ENCODE measurements at regions not wholly inside any gene's neighbourhood (a gene's known extent, or its start where the extent isn't known, plus 50 kb on each side); places are given as distances from the start of the nearest gene placed in this dataset.

GRCh38 chr3:30193625-30194044, 412.8 kb upstream of the TGFBR2 start:
- TF ChIP-seq CTCF (conservative IDR thresholded peaks at IDR 0.05) (no peak), ZFX (IDR thresholded peaks at IDR 0.05) (no peak)
